SK-N-SH (cell line): ENCODE measurements at regions not wholly inside any gene's neighbourhood (a gene's known extent, or its start where the extent isn't known, plus 50 kb on each side); places are given as distances from the start of the nearest gene placed in this dataset.

Source experiments
- CTCF ChIA-PET: fragments of 300-600, 350-600 bp; formaldehyde crosslinking; extraction: SDS; loops from one replicate; lab custom pipeline; 2021; lab: Yijun Ruan, JAX
- POLR2A ChIA-PET: fragments of 350-600 bp; sonication (Branson Sonifier 250); formaldehyde crosslinking; extraction: SDS; loops from one replicate; lab custom pipeline; 2020; ENCODE audit warnings: antibody characterized with exemption, inconsistent platforms; lab: Yijun Ruan, JAX
- DNase-seq: peaks from one replicate; pipeline ENCODE4 v3.0.0; 2012
- H2AFZ ChIP-seq: fragments of 200-600 bp; sonication (generic); 2 replicates; pipeline ENCODE4 v1.8.1; 2016; ENCODE audit warnings: antibody characterized with exemption, mild to moderate bottlenecking, low read depth
- H3F3A ChIP-seq: fragments of 200-600 bp; sonication (generic); replicated peaks from 2 replicates; pipeline ENCODE3; 2016; ENCODE audit warnings: antibody characterized with exemption, mild to moderate bottlenecking; ENCODE audit not compliant: insufficient read depth
- H3K27ac ChIP-seq, 2 experiments: fragments of 200-500 bp in 1 of 2; fragments of 200-600 bp in 1 of 2; sonication (Bioruptor generic) in 1 of 2; sonication (generic), shearing (Covaris generic) in 1 of 2; 2 replicates each; pipeline versions ENCODE4 v1.5.1 to v1.6.1; 2014 to 2016; ENCODE audit warnings: low read depth in 2 of 2, inconsistent platforms in 1 of 2, low read length in 1 of 2, mild to moderate bottlenecking in 1 of 2, mixed read lengths in 1 of 2
- H3K27me3 ChIP-seq: fragments of 200-600 bp; sonication (generic), shearing (Covaris generic); 2 replicates; pipeline ENCODE4 v1.6.1; 2016; ENCODE audit warnings: mixed run types; ENCODE audit not compliant: insufficient read depth
- H3K36me3 ChIP-seq, 2 experiments: fragments of 200-500 bp in 1 of 2; fragments of 200-600 bp in 1 of 2; sonication (Bioruptor generic) in 1 of 2; sonication (generic) in 1 of 2; replicated peaks in 1 of 2; 2 replicates each; pipeline versions ENCODE3 to v1.5.1; 2014 to 2016; ENCODE audit warnings: low read length in 1 of 2, mild to moderate bottlenecking in 1 of 2; ENCODE audit not compliant: insufficient read depth in 2 of 2, control insufficient read depth in 1 of 2
- H3K4me1 ChIP-seq, 2 experiments: fragments of 200-500 bp in 1 of 2; fragments of 200-600 bp in 1 of 2; sonication (Bioruptor generic) in 1 of 2; sonication (generic), shearing (Covaris generic) in 1 of 2; 2 replicates each; pipeline versions ENCODE4 v1.5.1 to v1.6.1; 2014 to 2016; ENCODE audit warnings: low read depth in 1 of 2, low read length in 1 of 2, mixed run types in 1 of 2; ENCODE audit not compliant: insufficient read depth in 2 of 2, control insufficient read depth in 1 of 2
- H3K4me2 ChIP-seq: fragments of 200-600 bp; sonication (generic), shearing (Covaris generic); 2 replicates; pipeline ENCODE4 v1.6.1; 2017; ENCODE audit warnings: mixed run types
- H3K4me3 ChIP-seq, 2 experiments: fragments of 200-500 bp in 1 of 2; fragments of 200-600 bp in 1 of 2; sonication (Bioruptor generic) in 1 of 2; sonication (generic), shearing (Covaris generic) in 1 of 2; 2 replicates each; pipeline versions ENCODE4 v1.5.1 to v1.8.1; 2014 to 2016; ENCODE audit warnings: low read depth in 2 of 2, inconsistent platforms in 1 of 2, low read length in 1 of 2, mild to moderate bottlenecking in 1 of 2, mixed read lengths in 1 of 2, moderate library complexity in 1 of 2
- H3K79me2 ChIP-seq: fragments of 200-600 bp; sonication (generic); 2 replicates; pipeline ENCODE4 v1.8.1; 2017; ENCODE audit warnings: mild to moderate bottlenecking; ENCODE audit not compliant: insufficient read depth
- H3K9ac ChIP-seq: fragments of 200-600 bp; sonication (generic); 2 replicates; pipeline ENCODE4 v1.6.1; 2017; ENCODE audit warnings: mixed run types
- H3K9me2 ChIP-seq: fragments of 200-600 bp; sonication (generic); 2 replicates; pipeline ENCODE4 v1.6.1; 2017; ENCODE audit warnings: mixed run types
- H3K9me3 ChIP-seq: fragments of 200-600 bp; sonication (generic); 2 replicates; pipeline ENCODE4 v1.6.1; 2017; ENCODE audit warnings: mixed run types, mild to moderate bottlenecking, moderate library complexity
- H4K20me1 ChIP-seq: fragments of 200-600 bp; sonication (generic); 2 replicates; pipeline ENCODE4 v1.6.1; 2017; ENCODE audit warnings: mild to moderate bottlenecking, mixed run types; ENCODE audit not compliant: insufficient read depth
- CHD2 ChIP-seq: fragments of 150-350 bp; IDR thresholded peaks from 2 replicates; pipeline ENCODE4 v1.6.1; 2018; ENCODE audit warnings: low read length; ENCODE audit not compliant: partially characterized antibody
- EP300 ChIP-seq, 2 experiments: IDR thresholded peaks; 2 replicates each; pipeline versions ENCODE4 v1.4.0 to v1.6.1; 2012; ENCODE audit warnings: borderline replicate concordance in 1 of 2, low read depth in 1 of 2, low read length in 1 of 2
- FOXJ3 ChIP-seq: sonication (generic); formaldehyde crosslinking; IDR thresholded peaks from 2 replicates; pipeline ENCODE4 v1.5.1; 2020; ENCODE audit warnings: mild to moderate bottlenecking, missing genetic modification reagents
- GABPA ChIP-seq: IDR thresholded peaks from 2 replicates; pipeline ENCODE4 v1.4.0; 2012; ENCODE audit warnings: low read depth, mild to moderate bottlenecking
- MEF2A ChIP-seq: IDR thresholded peaks from 2 replicates; pipeline ENCODE4 v1.4.0; 2012; ENCODE audit warnings: low read depth, borderline replicate concordance
- NFIC ChIP-seq: IDR thresholded peaks from 2 replicates; pipeline ENCODE4 v1.4.0; 2012; ENCODE audit warnings: borderline replicate concordance
- NRF1 ChIP-seq: IDR thresholded peaks from 2 replicates; pipeline ENCODE4 v1.6.1; 2012; ENCODE audit warnings: low read depth, mild to moderate bottlenecking, low read length
- POLR2AphosphoS5 ChIP-seq: IDR thresholded peaks from 2 replicates; pipeline ENCODE4 v1.6.1; 2012; ENCODE audit warnings: low read depth, low read length
- RAD21 ChIP-seq: IDR thresholded peaks from 2 replicates; pipeline ENCODE4 v1.6.1; 2012; ENCODE audit warnings: mild to moderate bottlenecking, low read length
- RCOR1 ChIP-seq: fragments of 150-350 bp; IDR thresholded peaks from 2 replicates; pipeline ENCODE4 v1.6.1; 2017; ENCODE audit warnings: antibody characterized with exemption, low read length
- RFX5 ChIP-seq: IDR thresholded peaks from 2 replicates; pipeline ENCODE4 v1.6.1; 2012; ENCODE audit warnings: mild to moderate bottlenecking, improper control_type of control experiment, low read length
- SMC3 ChIP-seq: IDR thresholded peaks from 2 replicates; pipeline ENCODE4 v1.6.1; 2012; ENCODE audit warnings: low read depth, low read length, improper control_type of control experiment
- TAF1 ChIP-seq: IDR thresholded peaks from 2 replicates; pipeline ENCODE4 v1.6.1; 2012; ENCODE audit warnings: low read depth, mild to moderate bottlenecking, low read length, moderate library complexity, borderline replicate concordance
- TCF12 ChIP-seq: IDR thresholded peaks from 2 replicates; pipeline ENCODE4 v1.4.0; 2012
- TEAD4 ChIP-seq: IDR thresholded peaks from 2 replicates; pipeline ENCODE4 v1.4.0; 2012; ENCODE audit warnings: mild to moderate bottlenecking, borderline replicate concordance; ENCODE audit not compliant: insufficient read depth
- YY1 ChIP-seq: IDR thresholded peaks from 2 replicates; pipeline ENCODE4 v1.4.0; 2012; ENCODE audit warnings: low read depth, mild to moderate bottlenecking
- WGBS: methylation state at CpG from one replicate; pipeline ENCODE4 v1.1.6; 2017; ENCODE audit warnings: low lambda C conversion rate; 5-methylcytosine and 5-hydroxymethylcytosine counted together
- TF ChIP-seq, protein P1 (sequence below): IDR thresholded peaks from 2 replicates; pipeline ENCODE4 v1.4.0; 2012; ENCODE audit warnings: low read depth, borderline replicate concordance
- TF ChIP-seq, protein P2 (sequence below): IDR thresholded peaks from 2 replicates; pipeline ENCODE4 v1.4.0; 2012; ENCODE audit warnings: low read depth
- TF ChIP-seq, protein P3 (sequence below): IDR thresholded peaks from 2 replicates; pipeline ENCODE4; 2012
- TF ChIP-seq, protein P4 (sequence below): fragments of 150-350 bp; IDR thresholded peaks from 2 replicates; pipeline ENCODE4 v1.6.1; 2017; ENCODE audit warnings: antibody characterized with exemption, low read length, low read depth, borderline replicate concordance
- TF ChIP-seq, protein P5 (sequence below): fragments of 200-600 bp; sonication (generic); IDR thresholded peaks from 2 replicates; pipeline ENCODE4 v1.6.1; 2017; ENCODE audit warnings: antibody characterized with exemption, mild to moderate bottlenecking, moderate library complexity

DNA sequence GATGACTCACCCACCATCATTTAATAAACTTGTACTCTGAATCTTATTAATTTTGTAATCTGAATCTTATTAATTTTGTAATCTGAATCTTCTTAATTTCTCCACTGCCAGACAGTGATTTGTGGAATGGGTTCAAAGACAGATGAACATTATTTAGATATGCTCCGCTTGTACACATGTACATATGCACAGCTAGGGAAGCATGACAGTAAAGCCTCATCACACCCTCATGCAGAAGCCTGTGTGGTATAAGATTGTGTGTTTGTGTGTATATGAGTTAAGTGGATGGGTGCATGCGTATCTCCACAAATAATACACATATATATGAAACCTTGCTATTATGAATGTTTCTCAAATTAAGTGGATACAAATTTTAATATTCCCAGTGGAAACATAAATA is 318.5 kb upstream of the SFRP2 start:
- no peaks in the 10 kb centered on the region for H3K4me1 ChIP-seq
- H4K20me1 ChIP-seq: no peaks in the 10 kb centered on the region
- no peaks in the 10 kb centered on the region for H3K79me2 ChIP-seq
- no peaks in the 10 kb centered on the region for H3K27me3 ChIP-seq
- no peaks in the 10 kb centered on the region for H3K9me3 ChIP-seq
- H3K4me2 ChIP-seq: no peak overlapping the region
- H3K9me2 ChIP-seq: no peaks in the 10 kb centered on the region
- TF ChIP-seq RFX5 (no peak), TEAD4 (no peak), SMC3 (no peak), TAF1 (no peak), TCF12 (no peak), YY1 (no peak), NFIC (no peak), CHD2 (no peak), RAD21 (no peak), MEF2A (no peak), POLR2AphosphoS5 (no peak), NRF1 (no peak), RCOR1 (no peak)
- TF ChIP-seq, protein P1, sequence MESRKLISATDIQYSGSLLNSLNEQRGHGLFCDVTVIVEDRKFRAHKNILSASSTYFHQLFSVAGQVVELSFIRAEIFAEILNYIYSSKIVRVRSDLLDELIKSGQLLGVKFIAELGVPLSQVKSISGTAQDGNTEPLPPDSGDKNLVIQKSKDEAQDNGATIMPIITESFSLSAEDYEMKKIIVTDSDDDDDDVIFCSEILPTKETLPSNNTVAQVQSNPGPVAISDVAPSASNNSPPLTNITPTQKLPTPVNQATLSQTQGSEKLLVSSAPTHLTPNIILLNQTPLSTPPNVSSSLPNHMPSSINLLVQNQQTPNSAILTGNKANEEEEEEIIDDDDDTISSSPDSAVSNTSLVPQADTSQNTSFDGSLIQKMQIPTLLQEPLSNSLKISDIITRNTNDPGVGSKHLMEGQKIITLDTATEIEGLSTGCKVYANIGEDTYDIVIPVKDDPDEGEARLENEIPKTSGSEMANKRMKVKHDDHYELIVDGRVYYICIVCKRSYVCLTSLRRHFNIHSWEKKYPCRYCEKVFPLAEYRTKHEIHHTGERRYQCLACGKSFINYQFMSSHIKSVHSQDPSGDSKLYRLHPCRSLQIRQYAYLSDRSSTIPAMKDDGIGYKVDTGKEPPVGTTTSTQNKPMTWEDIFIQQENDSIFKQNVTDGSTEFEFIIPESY: no peak
- TF ChIP-seq, protein P2, sequence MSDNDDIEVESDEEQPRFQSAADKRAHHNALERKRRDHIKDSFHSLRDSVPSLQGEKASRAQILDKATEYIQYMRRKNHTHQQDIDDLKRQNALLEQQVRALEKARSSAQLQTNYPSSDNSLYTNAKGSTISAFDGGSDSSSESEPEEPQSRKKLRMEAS: no peak
- TF ChIP-seq, protein P3, sequence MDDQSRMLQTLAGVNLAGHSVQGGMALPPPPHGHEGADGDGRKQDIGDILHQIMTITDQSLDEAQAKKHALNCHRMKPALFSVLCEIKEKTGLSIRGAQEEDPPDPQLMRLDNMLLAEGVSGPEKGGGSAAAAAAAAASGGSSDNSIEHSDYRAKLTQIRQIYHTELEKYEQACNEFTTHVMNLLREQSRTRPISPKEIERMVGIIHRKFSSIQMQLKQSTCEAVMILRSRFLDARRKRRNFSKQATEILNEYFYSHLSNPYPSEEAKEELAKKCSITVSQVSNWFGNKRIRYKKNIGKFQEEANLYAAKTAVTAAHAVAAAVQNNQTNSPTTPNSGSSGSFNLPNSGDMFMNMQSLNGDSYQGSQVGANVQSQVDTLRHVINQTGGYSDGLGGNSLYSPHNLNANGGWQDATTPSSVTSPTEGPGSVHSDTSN: no peak
- no peak overlapping the region for H3K4me3 ChIP-seq
- no peaks in the 10 kb centered on the region for H3K36me3 ChIP-seq
- H3K27ac ChIP-seq: no peak overlapping the region
- CTCF ChIA-PET: interaction anchor here (0.6 kb wide), 1 partner anchor 9 kb away, joined by 3 read pairs; no protein-coding TSS in a partner anchor
- no peaks in the 10 kb centered on the region for H3F3A ChIP-seq
- no peak for DNase-seq
- H2AFZ ChIP-seq: no peak overlapping the region
- WGBS: 2% methylated on average over 2 of the region's 2 CpGs
- H3K9ac ChIP-seq: no peak overlapping the region
- POLR2A ChIA-PET: no interaction called here

DNA sequence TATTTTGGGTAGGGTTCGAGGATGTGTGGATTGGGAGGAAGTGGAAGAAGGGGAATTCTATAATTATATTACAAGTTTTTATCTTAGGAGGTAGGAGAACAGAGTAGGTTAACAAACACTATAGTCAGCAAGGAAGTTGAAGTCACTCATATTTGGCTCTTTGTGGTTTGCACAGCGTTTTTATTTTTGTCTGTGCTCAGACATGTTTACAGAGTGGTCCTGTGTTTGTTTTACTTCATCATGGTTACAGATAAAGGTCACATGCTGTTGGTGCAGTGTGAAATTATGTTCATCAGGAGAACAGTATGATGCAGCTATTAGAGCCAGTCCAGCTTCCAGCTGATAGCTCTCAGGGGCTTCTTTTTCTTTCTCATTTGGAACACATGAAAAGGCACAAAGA is 299.9 kb upstream of the SFRP2 start:
- Histone ChIP-seq H3K4me1 (no peaks in the 10 kb centered on the region), H3F3A (no peaks in the 10 kb centered on the region), H3K4me2 (no peak overlapping the region), H3K4me3 (no peak overlapping the region), H3K27me3 (no peaks in the 10 kb centered on the region; the same call in 1 of the 2 replicates), H3K79me2 (no peaks in the 10 kb centered on the region), H3K27ac (no peak overlapping the region), H3K9me2 (no peaks in the 10 kb centered on the region), H3K9ac (no peak overlapping the region), H2AFZ (no peak overlapping the region), H3K9me3 (no peaks in the 10 kb centered on the region), H3K36me3 (no peaks in the 10 kb centered on the region), H4K20me1 (no peaks in the 10 kb centered on the region)
- CTCF ChIA-PET: no interaction called here
- POLR2A ChIA-PET: no interaction called here
- WGBS: 0% methylated on average over 2 of the region's 2 CpGs
- no peak for DNase-seq
- TF ChIP-seq MEF2A: no peak
- TF ChIP-seq, protein P4, sequence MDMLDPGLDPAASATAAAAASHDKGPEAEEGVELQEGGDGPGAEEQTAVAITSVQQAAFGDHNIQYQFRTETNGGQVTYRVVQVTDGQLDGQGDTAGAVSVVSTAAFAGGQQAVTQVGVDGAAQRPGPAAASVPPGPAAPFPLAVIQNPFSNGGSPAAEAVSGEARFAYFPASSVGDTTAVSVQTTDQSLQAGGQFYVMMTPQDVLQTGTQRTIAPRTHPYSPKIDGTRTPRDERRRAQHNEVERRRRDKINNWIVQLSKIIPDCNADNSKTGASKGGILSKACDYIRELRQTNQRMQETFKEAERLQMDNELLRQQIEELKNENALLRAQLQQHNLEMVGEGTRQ: no peak
- TF ChIP-seq, protein P3: no peak
- no peak for TF ChIP-seq TCF12
- TF ChIP-seq GABPA: no peak
- TF ChIP-seq, protein P5, sequence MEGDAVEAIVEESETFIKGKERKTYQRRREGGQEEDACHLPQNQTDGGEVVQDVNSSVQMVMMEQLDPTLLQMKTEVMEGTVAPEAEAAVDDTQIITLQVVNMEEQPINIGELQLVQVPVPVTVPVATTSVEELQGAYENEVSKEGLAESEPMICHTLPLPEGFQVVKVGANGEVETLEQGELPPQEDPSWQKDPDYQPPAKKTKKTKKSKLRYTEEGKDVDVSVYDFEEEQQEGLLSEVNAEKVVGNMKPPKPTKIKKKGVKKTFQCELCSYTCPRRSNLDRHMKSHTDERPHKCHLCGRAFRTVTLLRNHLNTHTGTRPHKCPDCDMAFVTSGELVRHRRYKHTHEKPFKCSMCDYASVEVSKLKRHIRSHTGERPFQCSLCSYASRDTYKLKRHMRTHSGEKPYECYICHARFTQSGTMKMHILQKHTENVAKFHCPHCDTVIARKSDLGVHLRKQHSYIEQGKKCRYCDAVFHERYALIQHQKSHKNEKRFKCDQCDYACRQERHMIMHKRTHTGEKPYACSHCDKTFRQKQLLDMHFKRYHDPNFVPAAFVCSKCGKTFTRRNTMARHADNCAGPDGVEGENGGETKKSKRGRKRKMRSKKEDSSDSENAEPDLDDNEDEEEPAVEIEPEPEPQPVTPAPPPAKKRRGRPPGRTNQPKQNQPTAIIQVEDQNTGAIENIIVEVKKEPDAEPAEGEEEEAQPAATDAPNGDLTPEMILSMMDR: no peak
- TF ChIP-seq EP300 (IDR thresholded peaks at IDR 0.05; ENCODE audit: borderline replicate concordance in 1 of 2, low read depth in 1 of 2, low read length in 1 of 2): no peak
- no peak for TF ChIP-seq FOXJ3 (CRISPR knock-in tag)
- TF ChIP-seq NRF1: no peak
- no peak for TF ChIP-seq RCOR1
- TF ChIP-seq POLR2AphosphoS5: no peak
- TF ChIP-seq, protein P2: no peak
